Peyer's patch (tissue), 4 donors: ENCODE measurements at regions not wholly inside any gene's neighbourhood (a gene's known extent, or its start where the extent isn't known, plus 50 kb on each side); places are given as distances from the start of the nearest gene placed in this dataset.

Source experiments
- CTCF ChIP-seq, 6 experiments: fragments of 450-650 bp in 4 of 6; fragments of 200-600 bp in 2 of 6; sonication (generic) in 1 of 6; IDR thresholded peaks; one replicate each; pipeline ENCODE4 v1.5.1; 2017 to 2019; ENCODE audit warnings: antibody characterized with exemption in 6 of 6, mild to moderate bottlenecking in 3 of 6, moderate library complexity in 1 of 6
- POLR2A ChIP-seq, 2 donors: fragments of 450-650 bp; IDR thresholded peaks; one replicate each; pipeline ENCODE4 v1.5.1; 2017; ENCODE audit warnings: antibody characterized with exemption in 2 of 2, mild to moderate bottlenecking in 2 of 2, moderate library complexity in 2 of 2

GRCh38 chr2:225773148-225773547 is 373.6 kb downstream of the NYAP2 start:
- TF ChIP-seq POLR2A (IDR thresholded peaks at IDR 0.05) (no peak), CTCF (IDR thresholded peaks at IDR 0.05) (no peak)
